ENCODE measurements at regions not wholly inside any gene's neighbourhood (a gene's known extent, or its start where the extent isn't known, plus 50 kb on each side); places are given as distances from the start of the nearest gene placed in this dataset.

GRCh38 chr10:60459701-60460457, 70.2 kb upstream of the ANK3 start:
- H3K9me3 Mint-ChIP-seq, result no peaks in the 10 kb centered on the region
- no peak overlapping the region for H3K27ac Mint-ChIP-seq
- H3K36me3 Mint-ChIP-seq (ENCODE audit: low read depth), result peaks cover 5% of the 10 kb centered on the region
- no peak overlapping the region for H3K4me3 Mint-ChIP-seq
- peaks cover 28% of the 10 kb centered on the region for H3K4me1 Mint-ChIP-seq (ENCODE audit: low read depth)
- H3K27me3 Mint-ChIP-seq, result no peaks in the 10 kb centered on the region
- no peak for DNase-seq

GRCh38 chr10:60456053-60456452, 66.4 kb upstream of the ANK3 start:
- Mint-ChIP-seq H3K9me3 (no peaks in the 10 kb centered on the region), H3K4me1 (ENCODE audit: low read depth) (peaks cover 31% of the 10 kb centered on the region), H3K36me3 (ENCODE audit: low read depth) (peaks cover 3% of the 10 kb centered on the region), H3K27ac (no peak overlapping the region), H3K4me3 (no peak overlapping the region), H3K27me3 (no peaks in the 10 kb centered on the region)
- no peak for DNase-seq

GRCh38 chr10:60454336-60454735, 64.7 kb upstream of the ANK3 start:
- Mint-ChIP-seq H3K4me3 (no peak overlapping the region), H3K27me3 (no peaks in the 10 kb centered on the region), H3K9me3 (no peaks in the 10 kb centered on the region)

GRCh38 chr10:60453036-60453435, 63.4 kb upstream of the ANK3 start:
- no peaks in the 10 kb centered on the region for H3K9me3 Mint-ChIP-seq
- no peaks in the 10 kb centered on the region for H3K27me3 Mint-ChIP-seq
- peaks cover 3% of the 10 kb centered on the region for H3K36me3 Mint-ChIP-seq (ENCODE audit: low read depth)
- peaks cover 19% of the 10 kb centered on the region for H3K4me1 Mint-ChIP-seq (ENCODE audit: low read depth)
- H3K27ac Mint-ChIP-seq, result no peak overlapping the region
- DNase-seq, result no peak
- no peak overlapping the region for H3K4me3 Mint-ChIP-seq

More at GRCh38 chr10:60454336-60454735, 64.7 kb upstream of the ANK3 start:
- no peak for DNase-seq
- Mint-ChIP-seq H3K36me3 (ENCODE audit: low read depth) (peaks cover 3% of the 10 kb centered on the region), H3K4me1 (ENCODE audit: low read depth) (peaks cover 23% of the 10 kb centered on the region), H3K27ac (no peak overlapping the region)

- Mint-ChIP-seq H3K27me3 (no peaks in the 10 kb centered on the region), H3K4me3 (no peak overlapping the region), H3K36me3 (ENCODE audit: low read depth) (peaks cover 7% of the 10 kb centered on the region), H3K27ac (no peak overlapping the region), H3K9me3 (no peaks in the 10 kb centered on the region), H3K4me1 (ENCODE audit: low read depth) (peaks cover 28% of the 10 kb centered on the region)
- no peak for DNase-seq
These were observed 60.6 kb upstream of the ANK3 start for GRCh38 chr10:60450291-60450690.

- Mint-ChIP-seq H3K27me3 (no peaks in the 10 kb centered on the region), H3K36me3 (ENCODE audit: low read depth) (peaks cover 4% of the 10 kb centered on the region), H3K9me3 (no peaks in the 10 kb centered on the region), H3K4me1 (ENCODE audit: low read depth) (peaks cover 24% of the 10 kb centered on the region), H3K4me3 (no peak overlapping the region), H3K27ac (no peak overlapping the region)
- DNase-seq, result no peak
These were observed 58.6 kb upstream of the ANK3 start for GRCh38 chr10:60448246-60448645.

GRCh38 chr10:60446851-60447250, 57.2 kb upstream of the ANK3 start:
- no peak overlapping the region for H3K27ac Mint-ChIP-seq
- no peaks in the 10 kb centered on the region for H3K27me3 Mint-ChIP-seq
- H3K4me1 Mint-ChIP-seq (ENCODE audit: low read depth), result peaks cover 24% of the 10 kb centered on the region
- H3K9me3 Mint-ChIP-seq, result no peaks in the 10 kb centered on the region
- no peak for DNase-seq
- H3K4me3 Mint-ChIP-seq, result no peak overlapping the region
- peaks cover 3% of the 10 kb centered on the region for H3K36me3 Mint-ChIP-seq (ENCODE audit: low read depth)

- no peak for DNase-seq
- no peaks in the 10 kb centered on the region for H3K27me3 Mint-ChIP-seq
- H3K36me3 Mint-ChIP-seq (ENCODE audit: low read depth), result peaks cover 3% of the 10 kb centered on the region
- no peaks in the 10 kb centered on the region for H3K9me3 Mint-ChIP-seq
- no peak overlapping the region for H3K4me3 Mint-ChIP-seq
- no peak overlapping the region for H3K27ac Mint-ChIP-seq
- peaks cover 24% of the 10 kb centered on the region for H3K4me1 Mint-ChIP-seq (ENCODE audit: low read depth)
These were observed 56.6 kb upstream of the ANK3 start for GRCh38 chr10:60446070-60446833.

GRCh38 chr10:60444494-60445064, 54.9 kb upstream of the ANK3 start:
- no peaks in the 10 kb centered on the region for H3K27me3 Mint-ChIP-seq
- H3K27ac Mint-ChIP-seq, result no peak overlapping the region
- H3K36me3 Mint-ChIP-seq (ENCODE audit: low read depth), result peaks cover 8% of the 10 kb centered on the region
- no peak for DNase-seq
- peaks cover 29% of the 10 kb centered on the region for H3K4me1 Mint-ChIP-seq (ENCODE audit: low read depth)
- H3K4me3 Mint-ChIP-seq, result no peak overlapping the region
- H3K9me3 Mint-ChIP-seq, result no peaks in the 10 kb centered on the region

GRCh38 chr10:60443346-60443745, 53.7 kb upstream of the ANK3 start:
- Mint-ChIP-seq H3K4me1 (ENCODE audit: low read depth) (peaks cover 24% of the 10 kb centered on the region), H3K36me3 (ENCODE audit: low read depth) (peaks cover 8% of the 10 kb centered on the region), H3K27ac (no peak overlapping the region), H3K4me3 (no peak overlapping the region), H3K9me3 (no peaks in the 10 kb centered on the region), H3K27me3 (no peaks in the 10 kb centered on the region)
- DNase-seq, result no peak

- Mint-ChIP-seq H3K4me3 (no peak overlapping the region), H3K27me3 (no peaks in the 10 kb centered on the region), H3K9me3 (no peaks in the 10 kb centered on the region), H3K27ac (no peak overlapping the region), H3K36me3 (ENCODE audit: low read depth) (peaks cover 5% of the 10 kb centered on the region), H3K4me1 (ENCODE audit: low read depth) (peaks cover 8% of the 10 kb centered on the region)
- DNase-seq, result no peak
These were observed 51.8 kb upstream of the ANK3 start for GRCh38 chr10:60441515-60441914.

GRCh38 chr10:60439641-60440040, 50.0 kb upstream of the ANK3 start:
- H3K27ac Mint-ChIP-seq, result no peak overlapping the region
- no peak for DNase-seq
- H3K4me3 Mint-ChIP-seq, result no peak overlapping the region
- peaks cover 4% of the 10 kb centered on the region for H3K4me1 Mint-ChIP-seq (ENCODE audit: low read depth)
- peaks cover 5% of the 10 kb centered on the region for H3K36me3 Mint-ChIP-seq (ENCODE audit: low read depth)
- no peaks in the 10 kb centered on the region for H3K27me3 Mint-ChIP-seq
- H3K9me3 Mint-ChIP-seq, result no peaks in the 10 kb centered on the region

All from activated T-cell treated with anti-CD3 and anti-CD28 coated beads, Interleukin-2, amount 50 U/mL, for 24 hours (primary cell).